ENCODE measurements at regions not wholly inside any gene's neighbourhood (a gene's known extent, or its start where the extent isn't known, plus 50 kb on each side); places are given as distances from the start of the nearest gene placed in this dataset.

GRCh38 chr18:46416706-46417638, 240.0 kb downstream of the LOXHD1 start:
- dilution Hi-C loops (cut with MboI; ENCODE audit: extremely low pct_ligation_motif_present, low sequenced_read_pairs): no loop called here

More at GRCh38 chr18:46416706-46417638, 240.0 kb downstream of the LOXHD1 start:
- Histone ChIP-seq H3K36me3 (ENCODE audit: control insufficient read depth in 2 of 2, extremely low read depth in 1 of 2, insufficient read depth in 2 of 2, low read length in 2 of 2) (no peaks in the 10 kb centered on the region), H3K9me3 (replicated peaks; ENCODE audit: control insufficient read depth, insufficient read depth, low read length) (no peaks in the 10 kb centered on the region), H3K9me1 (replicated peaks; ENCODE audit: control insufficient read depth, extremely low read depth, insufficient read depth, low read length) (no peaks in the 10 kb centered on the region), H3K4me3 (replicated peaks in 1 of 3; ENCODE audit: insufficient read depth in 1 of 3, low read depth in 1 of 3, low read length in 3 of 3) (no peak overlapping the region), H3K4me2 (ENCODE audit: insufficient read depth, low read length) (no peak overlapping the region), H2AFZ (ENCODE audit: low read depth, low read length) (no peak overlapping the region), H3K27ac (ENCODE audit: insufficient read depth, low read depth, low read length) (no peak overlapping the region), H3K79me2 (ENCODE audit: control insufficient read depth, insufficient read depth, low read length) (no peaks in the 10 kb centered on the region), H3K9ac (replicated peaks; ENCODE audit: extremely low read depth, insufficient read depth, low read length) (no peak overlapping the region), H3K4me1 (ENCODE audit: control insufficient read depth, extremely low read depth, insufficient read depth, low read length) (no peaks in the 10 kb centered on the region), H4K20me1 (replicated peaks; ENCODE audit: control insufficient read depth, extremely low read depth, insufficient read depth, low read length) (no peaks in the 10 kb centered on the region), H3K27me3 (ENCODE audit: control insufficient read depth in 2 of 2, insufficient read depth in 2 of 2, low read length in 2 of 2) (no peaks in the 10 kb centered on the region)
- intact Hi-C loops (cut with micrococcal nuclease): no loop called here
- POLR2A ChIA-PET: no interaction called here
- FAIRE-seq (no peak), DNase-seq (ENCODE audit: low read depth, low spot score) (no peak)
- no peak for TF ChIP-seq MAX (IDR thresholded peaks at IDR 0.05; ENCODE audit: insufficient read depth, insufficient read length)
- no peak for TF ChIP-seq GATA2 (IDR thresholded peaks at IDR 0.05; ENCODE audit: insufficient read depth, insufficient read length, low read depth, low read length)
- TF ChIP-seq POLR2AphosphoS5 (IDR thresholded peaks at IDR 0.05; ENCODE audit: insufficient read depth, low read depth, low read length): no peak
- TF ChIP-seq FOS (IDR thresholded peaks at IDR 0.05; ENCODE audit: borderline replicate concordance, insufficient read depth, low read length): no peak
- TF ChIP-seq JUN (IDR thresholded peaks at IDR 0.05; ENCODE audit: borderline replicate concordance, insufficient read depth, insufficient read length, low read depth): no peak
- TF ChIP-seq EZH2 (IDR thresholded peaks at IDR 0.05; ENCODE audit: borderline replicate concordance, low read depth, low read length, severe bottlenecking): no peak
- TF ChIP-seq POLR2A (IDR thresholded peaks at IDR 0.05; ENCODE audit: low read depth, low read length): no peak
- TF ChIP-seq CTCF (IDR thresholded peaks at IDR 0.05; ENCODE audit: extremely low read depth in 1 of 2, insufficient read depth in 1 of 2, low read depth in 1 of 2, low read length in 2 of 2): no peak
- no peak for TF ChIP-seq MYC (IDR thresholded peaks at IDR 0.05; ENCODE audit: low read depth, low read length)
- BruUV-seq (replicated peaks): no TSS peak
- CTCF ChIA-PET: no interaction called here
